ENCODE measurements at regions not wholly inside any gene's neighbourhood (a gene's known extent, or its start where the extent isn't known, plus 50 kb on each side); places are given as distances from the start of the nearest gene placed in this dataset.

GRCh38 chr14:85907536-85907935 is 377.6 kb downstream of the FLRT2 start:
- intact Hi-C loops (cut with DNase I; ENCODE audit: low total_unique reads), result no loop called here
- no peak for DNase-seq (ENCODE audit: low spot score in 2 of 2)
- TF ChIP-seq CTCF (IDR thresholded peaks at IDR 0.05) (no peak), POLR2A (IDR thresholded peaks at IDR 0.05) (no peak)
- 53 to 65% methylated on average over 2 of the region's 2 CpGs for WGBS, 2 donors
- H3K4me3 ChIP-seq (ENCODE audit: low read depth, poor library complexity, severe bottlenecking), result no peak overlapping the region

- intact Hi-C loops (cut with DNase I; ENCODE audit: low total_unique reads), result no loop called here
- DNase-seq (ENCODE audit: low spot score in 2 of 2), result no peak
- TF ChIP-seq POLR2A (IDR thresholded peaks at IDR 0.05) (no peak), CTCF (IDR thresholded peaks at IDR 0.05) (no peak)
- no peak overlapping the region for H3K4me3 ChIP-seq (ENCODE audit: low read depth, poor library complexity, severe bottlenecking)
Observed at GRCh38 chr14:85897808-85898207, 367.9 kb downstream of the FLRT2 start.

- WGBS, 2 donors, result 69 to 82% methylated on average over 1 of the region's 1 CpG
- no peak overlapping the region for H3K4me3 ChIP-seq (ENCODE audit: low read depth, poor library complexity, severe bottlenecking)
- DNase-seq (ENCODE audit: low spot score in 2 of 2), result no peak
- intact Hi-C loops (cut with DNase I; ENCODE audit: low total_unique reads), result no loop called here
- no peak for TF ChIP-seq CTCF (IDR thresholded peaks at IDR 0.05)
- no peak for TF ChIP-seq POLR2A (IDR thresholded peaks at IDR 0.05)
Observed at GRCh38 chr14:85895603-85896002, 365.7 kb downstream of the FLRT2 start.

GRCh38 chr14:85892251-85892650 is 362.3 kb downstream of the FLRT2 start:
- WGBS, 2 donors, result 79 to 85% methylated on average over 4 of the region's 4 CpGs
- intact Hi-C loops (cut with DNase I; ENCODE audit: low total_unique reads), result no loop called here
- DNase-seq (ENCODE audit: low spot score in 2 of 2), result no peak
- TF ChIP-seq CTCF (IDR thresholded peaks at IDR 0.05) (no peak), POLR2A (IDR thresholded peaks at IDR 0.05) (no peak)
- H3K4me3 ChIP-seq (ENCODE audit: low read depth, poor library complexity, severe bottlenecking), result no peak overlapping the region

GRCh38 chr14:85883966-85884365 is 354.0 kb downstream of the FLRT2 start:
- no peak for DNase-seq (ENCODE audit: low spot score in 2 of 2)
- H3K4me3 ChIP-seq (ENCODE audit: low read depth, poor library complexity, severe bottlenecking), result no peak overlapping the region
- TF ChIP-seq POLR2A (IDR thresholded peaks at IDR 0.05) (no peak), CTCF (IDR thresholded peaks at IDR 0.05) (no peak)
- intact Hi-C loops (cut with DNase I; ENCODE audit: low total_unique reads), result no loop called here
- 55% methylated on average over 4 of the region's 4 CpGs for WGBS, 2 donors

- TF ChIP-seq POLR2A (IDR thresholded peaks at IDR 0.05) (no peak), CTCF (IDR thresholded peaks at IDR 0.05) (no peak)
- intact Hi-C loops (cut with DNase I; ENCODE audit: low total_unique reads), result no loop called here
- no peak overlapping the region for H3K4me3 ChIP-seq (ENCODE audit: low read depth, poor library complexity, severe bottlenecking)
- no peak for DNase-seq (ENCODE audit: low spot score in 2 of 2)
Observed at GRCh38 chr14:85883101-85883500, 353.2 kb downstream of the FLRT2 start.
